ENCODE measurements at regions not wholly inside any gene's neighbourhood (a gene's known extent, or its start where the extent isn't known, plus 50 kb on each side); places are given as distances from the start of the nearest gene placed in this dataset.
A peak's percentile ranks its signal among the peaks of the same experiment; 100 is the strongest.

- no peak overlapping the region for H3K4me3 ChIP-seq (replicated peaks in 1 of 2; ENCODE audit: low read depth in 2 of 2, low read length in 2 of 2)
- TF ChIP-seq CTCF (IDR thresholded peaks at IDR 0.05; ENCODE audit: low read depth, low read length) = no peak
- DNase-seq (ENCODE audit: low read depth in 2 of 2) = no peak
Observed at GRCh38 chr5:38720554-38721361, 125.1 kb upstream of the OSMR start.

- DNase-seq (ENCODE audit: low read depth in 2 of 2) = peak; percentile 11 to 49
- TF ChIP-seq CTCF (IDR thresholded peaks at IDR 0.05; ENCODE audit: low read depth, low read length) = no peak
- H3K4me3 ChIP-seq (replicated peaks in 1 of 2; ENCODE audit: low read depth in 2 of 2, low read length in 2 of 2) = no peak overlapping the region
Observed at GRCh38 chr5:38722918-38723317, 122.9 kb upstream of the OSMR start.

GRCh38 chr5:38723426-38723825 is 122.4 kb upstream of the OSMR start:
- TF ChIP-seq CTCF (IDR thresholded peaks at IDR 0.05; ENCODE audit: low read depth, low read length) = no peak
- no peak for DNase-seq (ENCODE audit: low read depth in 2 of 2)
- H3K4me3 ChIP-seq (replicated peaks in 1 of 2; ENCODE audit: low read depth in 2 of 2, low read length in 2 of 2) = no peak overlapping the region

GRCh38 chr5:38724301-38725030 is 121.3 kb upstream of the OSMR start:
- H3K4me3 ChIP-seq (replicated peaks in 1 of 2; ENCODE audit: low read depth in 2 of 2, low read length in 2 of 2) = no peak overlapping the region
- peak in 1 of 2 donors; percentile 67 for DNase-seq (ENCODE audit: low read depth in 2 of 2)
- peak; percentile 6 for TF ChIP-seq CTCF (IDR thresholded peaks at IDR 0.05; ENCODE audit: low read depth, low read length)

GRCh38 chr5:38725371-38725865 is 120.4 kb upstream of the OSMR start:
- no peak for DNase-seq (ENCODE audit: low read depth in 2 of 2)
- TF ChIP-seq CTCF (IDR thresholded peaks at IDR 0.05; ENCODE audit: low read depth, low read length) = no peak
- H3K4me3 ChIP-seq (replicated peaks in 1 of 2; ENCODE audit: low read depth in 2 of 2, low read length in 2 of 2) = no peak overlapping the region

GRCh38 chr5:38726279-38726678 is 119.5 kb upstream of the OSMR start:
- TF ChIP-seq CTCF (IDR thresholded peaks at IDR 0.05; ENCODE audit: low read depth, low read length) = no peak
- no peak for DNase-seq (ENCODE audit: low read depth in 2 of 2)
- no peak overlapping the region for H3K4me3 ChIP-seq (replicated peaks in 1 of 2; ENCODE audit: low read depth in 2 of 2, low read length in 2 of 2)

Data from cardiac fibroblast (primary cell).